SK-N-SH treated with all-trans-retinoic acid at 6 μM for 48 hours (cell line): ENCODE measurements at regions not wholly inside any gene's neighbourhood (a gene's known extent, or its start where the extent isn't known, plus 50 kb on each side); places are given as distances from the start of the nearest gene placed in this dataset.

Experiments used
- CREB5 ChIP-seq: fragments of 250-450 bp; sonication (Bioruptor Pico); IDR thresholded peaks from 2 replicates; pipeline ENCODE4 v1.5.1; 2020; ENCODE audit warnings: low read depth, mild to moderate bottlenecking, moderate library complexity
- ESRRG ChIP-seq: fragments of 250-450 bp; sonication (Bioruptor Pico); IDR thresholded peaks from 2 replicates; pipeline ENCODE4 v1.6.1; 2021; ENCODE audit warnings: mild to moderate bottlenecking
- PATZ1 ChIP-seq: fragments of 250-450 bp; sonication (Bioruptor Pico); IDR thresholded peaks from 2 replicates; pipeline ENCODE4 v1.8.0; 2020; ENCODE audit warnings: mild to moderate bottlenecking, moderate library complexity, borderline replicate concordance
- RARB ChIP-seq: fragments of 250-450 bp; sonication (Bioruptor Pico); IDR thresholded peaks from 2 replicates; pipeline ENCODE4 v1.8.0; 2021; ENCODE audit warnings: mild to moderate bottlenecking, moderate library complexity
- TSHZ2 ChIP-seq: fragments of 250-450 bp; sonication (Bioruptor Pico); IDR thresholded peaks from 2 replicates; pipeline ENCODE4 v1.5.0; 2020; ENCODE audit warnings: mild to moderate bottlenecking, moderate library complexity

GRCh38 chr1:106962591-106962990 lies 93.9 kb upstream of the PRMT6 start:
- TF ChIP-seq CREB5 (no peak), RARB (no peak), TSHZ2 (CRISPR knock-in tag) (no peak), ESRRG (CRISPR knock-in tag) (no peak), PATZ1 (CRISPR knock-in tag) (no peak)
